Neural progenitor cell (in vitro differentiated cells): ENCODE measurements at regions not wholly inside any gene's neighbourhood (a gene's known extent, or its start where the extent isn't known, plus 50 kb on each side); places are given as distances from the start of the nearest gene placed in this dataset.

Experiments
- EZH2 ChIP-seq: fragments of 200-600 bp; sonication (generic); IDR thresholded peaks from 2 replicates; pipeline ENCODE4 v1.6.1; 2017; ENCODE audit warnings: antibody characterized with exemption, mild to moderate bottlenecking, moderate library complexity
- EZH2phosphoT487 ChIP-seq: fragments of 200-600 bp; sonication (generic); IDR thresholded peaks from 2 replicates; pipeline ENCODE4 v1.6.1; 2017; ENCODE audit warnings: antibody characterized with exemption
- TF ChIP-seq, protein P1 (sequence below): fragments of 200-600 bp; sonication (generic); IDR thresholded peaks from 2 replicates; pipeline ENCODE4 v1.5.1; 2017; ENCODE audit warnings: antibody characterized with exemption, mild to moderate bottlenecking

DNA sequence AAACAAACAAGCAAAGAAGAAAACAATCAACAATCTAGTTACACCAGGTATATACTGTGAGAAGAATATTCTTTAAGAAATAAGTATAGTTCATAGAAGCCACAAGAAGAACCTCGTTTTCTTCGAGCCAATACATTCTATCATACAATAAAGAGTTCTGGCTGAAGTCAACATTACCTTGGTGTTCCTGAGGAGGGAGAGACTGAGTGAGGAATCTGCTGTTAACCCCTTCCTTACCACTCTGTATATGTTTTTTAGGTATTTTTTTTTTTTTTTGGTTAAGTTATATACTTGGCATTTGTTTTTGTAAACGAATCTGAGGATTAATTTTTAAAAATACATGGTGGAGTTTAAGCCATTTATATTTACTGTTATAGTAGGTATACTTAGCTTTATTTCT is 412.5 kb downstream of the NUP35 start:
- TF ChIP-seq, protein P1, sequence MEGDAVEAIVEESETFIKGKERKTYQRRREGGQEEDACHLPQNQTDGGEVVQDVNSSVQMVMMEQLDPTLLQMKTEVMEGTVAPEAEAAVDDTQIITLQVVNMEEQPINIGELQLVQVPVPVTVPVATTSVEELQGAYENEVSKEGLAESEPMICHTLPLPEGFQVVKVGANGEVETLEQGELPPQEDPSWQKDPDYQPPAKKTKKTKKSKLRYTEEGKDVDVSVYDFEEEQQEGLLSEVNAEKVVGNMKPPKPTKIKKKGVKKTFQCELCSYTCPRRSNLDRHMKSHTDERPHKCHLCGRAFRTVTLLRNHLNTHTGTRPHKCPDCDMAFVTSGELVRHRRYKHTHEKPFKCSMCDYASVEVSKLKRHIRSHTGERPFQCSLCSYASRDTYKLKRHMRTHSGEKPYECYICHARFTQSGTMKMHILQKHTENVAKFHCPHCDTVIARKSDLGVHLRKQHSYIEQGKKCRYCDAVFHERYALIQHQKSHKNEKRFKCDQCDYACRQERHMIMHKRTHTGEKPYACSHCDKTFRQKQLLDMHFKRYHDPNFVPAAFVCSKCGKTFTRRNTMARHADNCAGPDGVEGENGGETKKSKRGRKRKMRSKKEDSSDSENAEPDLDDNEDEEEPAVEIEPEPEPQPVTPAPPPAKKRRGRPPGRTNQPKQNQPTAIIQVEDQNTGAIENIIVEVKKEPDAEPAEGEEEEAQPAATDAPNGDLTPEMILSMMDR = peak; percentile 22
- no peak for TF ChIP-seq EZH2phosphoT487
- no peak for TF ChIP-seq EZH2
